Activated CD4-positive, alpha-beta T cell treated with anti-CD3 and anti-CD28 coated beads, Interleukin-2, amount 50 U/mL, for 1 hour (primary cell): ENCODE measurements at regions not wholly inside any gene's neighbourhood (a gene's known extent, or its start where the extent isn't known, plus 50 kb on each side); places are given as distances from the start of the nearest gene placed in this dataset.
"Not testable (repeated sequence)": the region's sequence is repeated elsewhere in the genome, so short reads cannot be mapped to it uniquely, and the experiment has no call there.

Source experiments
- DNase-seq: peaks from one replicate; pipeline ENCODE4 v3.0.0-alpha.2; 2020

DNA sequence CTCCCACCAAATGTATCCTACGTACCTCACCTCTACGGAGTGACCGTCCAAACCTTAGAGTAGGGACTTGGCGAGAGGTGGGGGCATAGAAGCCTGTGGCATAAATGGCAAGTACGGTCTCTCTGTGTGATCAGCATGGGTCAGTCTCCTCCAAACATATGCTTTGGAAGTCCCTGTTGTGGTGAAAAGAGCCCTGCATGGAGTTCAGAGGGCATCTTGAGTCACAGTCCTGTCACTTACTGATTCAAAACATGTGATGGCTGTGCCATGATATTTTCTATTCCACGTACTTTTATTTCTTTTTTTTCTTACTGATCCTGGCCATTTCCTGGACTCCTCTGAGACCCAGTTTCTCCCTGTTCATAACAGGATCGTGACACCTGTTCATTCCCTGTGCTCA is 67.5 kb upstream of the CEP85L start:
- DNase-seq = no peak

- no peak for DNase-seq
Measured at GRCh38 chr6:118718297-118718696, 66.9 kb upstream of the CEP85L start.

DNA sequence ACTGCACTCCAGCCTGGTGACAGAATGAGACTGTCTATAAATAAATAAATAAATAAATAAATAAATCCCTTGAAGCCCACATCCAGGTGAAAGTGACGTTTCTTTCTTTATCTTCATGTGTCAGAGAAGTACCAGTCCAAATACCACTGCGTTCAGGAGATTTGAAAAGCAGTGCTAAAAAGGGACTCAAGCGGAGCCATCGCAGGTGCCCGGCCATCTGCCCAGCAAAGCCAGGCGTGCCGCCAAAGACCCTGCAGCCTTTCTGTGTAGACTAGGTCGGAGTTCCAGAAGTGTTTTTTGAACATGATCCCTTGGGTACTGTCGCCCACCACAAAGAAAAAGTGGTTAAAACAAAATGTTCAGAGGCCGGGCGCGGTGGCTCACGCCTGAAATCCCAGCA is 65.7 kb upstream of the CEP85L start:
- no peak for DNase-seq

DNA sequence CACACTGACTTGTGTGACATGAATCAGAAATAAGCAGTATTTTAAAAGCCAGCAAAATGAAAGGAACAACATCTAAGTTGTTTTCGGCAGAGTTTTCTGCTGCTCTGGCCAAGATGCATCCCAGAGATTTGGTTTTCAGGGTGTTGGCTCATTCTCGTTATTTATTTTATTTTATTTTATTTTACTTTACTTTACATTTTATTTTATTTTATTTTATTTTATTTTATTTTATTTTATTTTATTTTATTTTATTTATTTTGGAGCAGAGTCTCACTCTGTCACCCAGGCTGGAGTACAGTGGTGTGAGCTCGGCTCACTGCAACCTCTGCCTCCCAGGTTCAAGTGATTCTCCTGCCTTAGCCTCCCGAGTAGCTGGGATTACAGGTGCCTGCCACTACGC is 64.5 kb upstream of the CEP85L start:
- not testable (repeated sequence) for DNase-seq

GRCh38 chr6:118715376-118715775 is 64.0 kb upstream of the CEP85L start:
- DNase-seq = no peak

- DNase-seq = no peak
Measured at GRCh38 chr6:118714756-118715155, 63.4 kb upstream of the CEP85L start.

- no peak for DNase-seq
Measured at GRCh38 chr6:118712969-118713368, 61.6 kb upstream of the CEP85L start.

DNA sequence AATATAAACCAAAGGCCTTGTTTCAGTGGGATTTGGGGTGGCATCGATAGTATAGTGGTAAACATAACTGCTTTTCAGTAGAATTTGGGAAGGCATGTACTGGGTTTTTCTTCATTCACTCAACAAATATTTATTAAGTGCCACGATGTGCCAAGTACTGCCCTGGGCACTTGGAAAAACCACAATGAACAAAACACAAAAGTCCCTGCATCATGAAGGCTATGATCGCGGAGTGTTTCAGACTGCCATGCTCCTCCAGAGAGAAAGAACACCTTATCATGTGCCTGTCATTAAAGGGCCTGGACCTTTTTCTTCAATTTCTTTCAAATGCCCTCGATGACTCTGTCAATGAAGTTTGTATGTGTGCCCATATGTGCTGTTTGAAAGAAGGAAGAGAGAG is 59.2 kb upstream of the CEP85L start:
- no peak for DNase-seq

DNA sequence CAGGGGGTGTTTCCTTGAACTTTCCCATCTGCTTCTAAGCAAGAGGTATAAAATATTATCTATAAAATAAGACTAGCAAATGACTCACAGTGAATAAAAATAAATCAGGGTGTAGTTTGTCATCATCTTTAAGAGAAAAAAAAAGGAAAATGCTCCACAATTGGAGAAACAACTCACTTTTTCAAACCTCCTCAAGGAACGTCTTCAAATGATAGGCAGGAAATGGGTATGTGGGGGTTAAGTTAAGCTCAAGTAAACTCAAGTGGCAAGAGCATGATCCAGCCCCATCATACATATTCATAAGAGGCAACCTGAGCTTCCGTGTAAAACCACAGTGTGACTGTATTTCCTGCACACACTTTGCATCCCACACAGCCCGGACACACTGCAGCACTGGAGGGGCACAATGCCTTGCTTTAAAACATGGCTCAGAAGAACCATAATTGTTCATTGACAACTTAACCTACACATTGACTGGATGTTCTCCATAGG is 58.5 kb upstream of the CEP85L start:
- peak; percentile 62 for DNase-seq

DNA sequence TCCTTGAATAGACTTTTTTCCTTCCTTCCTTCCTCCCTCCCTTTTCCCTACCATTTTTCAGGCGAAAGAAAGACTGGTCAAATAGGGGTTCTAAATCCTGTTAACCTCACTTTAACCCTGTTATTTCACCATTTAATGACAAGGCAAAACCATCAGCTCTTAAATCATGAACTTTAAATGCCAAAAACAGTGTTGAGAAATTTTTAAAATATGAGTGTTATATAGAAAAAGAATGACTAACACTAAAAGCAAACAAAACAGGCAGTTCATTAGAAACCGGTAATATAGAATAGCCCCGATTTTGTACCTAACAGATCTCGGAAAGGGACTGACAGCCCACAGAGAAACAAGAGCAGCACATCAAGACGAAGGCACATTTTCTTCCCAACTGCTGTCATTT is 57.4 kb upstream of the CEP85L start:
- no peak for DNase-seq

DNA sequence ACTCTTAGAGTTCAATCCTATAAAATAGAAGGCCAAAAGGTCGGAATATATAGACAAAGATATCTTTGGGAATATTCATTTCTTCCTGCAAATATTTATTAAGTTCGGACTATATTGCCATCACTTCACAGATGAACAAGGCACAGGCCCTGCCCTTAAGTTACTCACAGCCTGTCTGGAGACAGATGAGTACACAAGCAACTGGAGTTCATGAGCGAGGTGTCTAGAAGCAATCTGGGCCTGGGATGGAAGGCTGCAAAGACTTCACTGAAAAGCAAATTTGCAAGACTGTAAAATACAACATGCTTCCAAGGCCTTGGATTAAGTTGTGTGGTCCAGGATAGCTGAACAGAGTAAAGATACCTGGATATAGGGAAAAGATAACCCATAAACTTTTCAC is 56.7 kb upstream of the CEP85L start:
- no peak for DNase-seq

GRCh38 chr6:118706702-118707101 is 55.3 kb upstream of the CEP85L start:
- no peak for DNase-seq

- DNase-seq = no peak
Measured at GRCh38 chr6:118705544-118706491, 54.4 kb upstream of the CEP85L start.

- no peak for DNase-seq
Measured at GRCh38 chr6:118704915-118705314, 53.5 kb upstream of the CEP85L start.

DNA sequence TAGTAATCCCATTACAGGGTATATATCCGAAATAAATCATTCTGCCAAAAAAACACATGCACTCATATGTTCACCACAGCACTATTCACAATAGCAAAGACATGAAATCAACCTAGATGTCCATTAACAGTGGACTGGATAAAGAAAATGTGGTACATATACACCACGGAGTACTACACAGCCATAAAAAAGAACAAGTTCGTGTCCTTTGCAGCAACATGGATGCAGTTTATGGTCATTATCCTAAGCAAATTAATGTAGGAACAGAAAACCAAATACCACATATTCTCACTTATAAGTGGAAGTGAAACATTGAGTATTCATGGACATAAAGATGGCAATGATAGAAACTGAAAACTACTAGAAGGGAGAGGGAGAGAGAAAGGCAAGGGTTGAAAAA is 49.9 kb upstream of the CEP85L start:
- not testable (repeated sequence) for DNase-seq
